ENCODE measurements at regions not wholly inside any gene's neighbourhood (a gene's known extent, or its start where the extent isn't known, plus 50 kb on each side); places are given as distances from the start of the nearest gene placed in this dataset.

DNA sequence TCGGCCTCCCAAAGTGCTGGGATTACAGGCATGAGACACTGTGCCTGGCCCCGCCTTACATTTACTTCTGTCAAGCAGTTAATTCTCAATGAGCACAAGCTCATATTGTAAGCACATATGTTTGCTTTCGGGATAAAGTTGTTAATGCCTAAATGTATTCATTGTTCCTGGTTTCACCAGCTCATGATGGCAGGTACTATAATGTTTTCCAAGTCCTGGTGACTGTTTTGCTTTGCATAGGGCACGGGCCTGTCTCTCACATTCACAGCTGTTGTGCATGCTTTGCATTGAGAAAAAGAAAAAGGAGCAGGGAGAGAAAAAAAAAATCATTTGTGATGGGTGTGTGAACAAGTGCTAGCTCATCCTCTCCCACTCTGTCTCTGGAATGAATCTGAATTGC is 661.2 kb upstream of the TENM3 start:
- no peak for DNase-seq

- DNase-seq: no peak
These were observed 660.6 kb upstream of the TENM3 start for GRCh38 chr4:181582595-181582994.

- no peak for DNase-seq
These were observed 654.4 kb upstream of the TENM3 start for GRCh38 chr4:181588733-181589302.

- no peak for DNase-seq
These were observed 650.9 kb upstream of the TENM3 start for GRCh38 chr4:181592221-181592745.

GRCh38 chr4:181593703-181594102 is 649.5 kb upstream of the TENM3 start:
- DNase-seq: no peak

GRCh38 chr4:181594188-181594587 is 649.0 kb upstream of the TENM3 start:
- DNase-seq: no peak

DNA sequence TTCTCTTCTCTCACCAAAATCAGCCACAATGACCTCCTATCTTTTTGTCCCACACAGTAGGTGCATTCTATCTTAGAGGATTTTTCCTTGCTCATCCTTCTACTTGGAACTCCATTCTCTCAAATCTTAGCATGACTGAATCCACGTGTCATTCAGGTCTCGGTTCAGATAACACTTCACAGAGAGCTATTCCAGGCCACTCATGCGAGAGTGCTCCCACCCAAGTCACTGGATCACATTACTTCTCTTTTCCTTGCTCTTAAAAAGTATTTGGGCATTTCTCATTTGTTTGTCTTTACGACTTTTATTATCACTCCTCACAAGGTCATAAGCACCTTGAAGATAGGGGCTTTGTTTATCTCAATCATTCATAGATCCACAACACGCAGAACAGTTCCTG is 647.5 kb upstream of the TENM3 start:
- no peak for DNase-seq

- no peak for DNase-seq
These were observed 645.4 kb upstream of the TENM3 start for GRCh38 chr4:181597766-181598165.

DNA sequence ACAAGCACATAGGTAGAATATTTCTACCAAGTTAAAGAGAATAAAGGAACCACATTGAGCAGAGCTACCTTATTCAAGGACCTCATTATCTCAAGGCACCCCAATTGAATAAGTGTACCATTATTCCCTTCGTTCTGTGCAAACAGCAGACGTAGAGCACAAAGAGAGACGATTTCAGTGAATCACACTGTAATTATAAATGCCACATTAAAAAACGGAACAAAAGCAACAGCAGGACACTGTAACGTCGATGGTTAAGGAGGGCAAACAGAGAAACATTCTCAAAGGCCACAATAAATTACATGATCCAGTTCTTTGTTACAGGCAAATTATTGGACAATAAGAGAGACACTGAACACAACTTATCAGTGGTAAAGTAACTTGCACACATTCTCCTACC is 644.1 kb upstream of the TENM3 start:
- DNase-seq: no peak

- no peak for DNase-seq
These were observed 642.1 kb upstream of the TENM3 start for GRCh38 chr4:181601103-181601502.

- DNase-seq: no peak
These were observed 638.7 kb upstream of the TENM3 start for GRCh38 chr4:181604546-181604945.

DNA sequence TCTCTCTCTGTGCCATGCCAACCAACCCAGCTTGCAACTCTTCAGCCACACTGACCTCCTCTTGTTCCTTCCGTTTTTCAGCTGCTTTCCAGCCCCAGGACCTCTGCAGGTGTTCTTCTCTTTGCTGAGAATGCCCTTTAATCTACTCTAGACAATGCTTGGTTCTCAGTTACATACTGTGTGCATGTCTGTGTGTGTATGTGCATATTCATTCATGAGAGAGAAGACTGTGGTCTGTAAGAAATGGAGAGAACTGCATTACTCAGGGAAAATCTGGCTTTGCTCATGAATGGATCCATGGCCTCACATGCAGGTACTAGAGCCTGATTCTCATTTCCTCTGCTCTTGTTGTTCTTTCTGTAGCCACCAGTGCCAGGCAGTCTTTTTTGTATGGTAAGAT is 636.9 kb upstream of the TENM3 start:
- no peak for DNase-seq

DNA sequence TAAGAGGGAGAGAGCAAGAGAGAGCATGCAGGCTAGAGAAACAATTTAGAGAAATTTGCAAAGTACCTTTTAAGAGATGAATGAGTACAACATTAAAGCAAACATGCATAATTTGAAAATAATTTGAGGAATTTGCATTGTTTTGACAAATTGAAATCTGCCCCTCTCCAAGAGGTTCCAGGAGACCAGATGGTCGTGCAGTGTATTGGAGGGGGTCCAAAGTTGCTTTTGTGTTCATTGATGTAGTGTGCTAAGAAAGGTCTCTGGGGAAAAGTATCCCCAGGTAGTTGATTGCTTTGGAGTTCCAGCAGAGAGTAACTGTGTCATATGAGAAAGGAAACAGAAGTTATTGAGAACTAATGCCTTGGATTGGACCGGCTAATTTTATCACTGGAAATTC is 635.0 kb upstream of the TENM3 start:
- DNase-seq: no peak

- no peak for DNase-seq
These were observed 632.0 kb upstream of the TENM3 start for GRCh38 chr4:181611033-181611711.

- DNase-seq: no peak
These were observed 631.1 kb upstream of the TENM3 start for GRCh38 chr4:181611946-181612600.

DNA sequence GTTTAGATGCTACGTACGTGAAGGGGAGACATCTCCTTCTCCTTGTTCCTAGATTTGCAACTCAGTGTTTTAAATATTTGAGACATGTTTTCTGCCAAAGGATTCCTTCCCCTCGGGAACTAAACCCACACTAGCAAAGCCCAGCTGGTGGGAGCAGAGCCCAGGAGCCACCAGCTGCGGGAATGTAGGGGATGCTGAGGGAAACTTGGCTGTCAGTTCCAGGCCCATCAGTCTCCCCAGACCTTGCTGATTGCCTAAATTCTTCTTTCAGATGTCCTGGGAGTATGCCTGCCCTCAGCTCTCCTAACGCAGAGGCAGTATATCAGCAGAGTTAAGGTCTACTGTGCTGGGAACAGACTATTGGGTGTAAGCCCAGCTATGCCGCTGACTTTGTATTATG is 630.0 kb upstream of the TENM3 start:
- no peak for DNase-seq

DNA sequence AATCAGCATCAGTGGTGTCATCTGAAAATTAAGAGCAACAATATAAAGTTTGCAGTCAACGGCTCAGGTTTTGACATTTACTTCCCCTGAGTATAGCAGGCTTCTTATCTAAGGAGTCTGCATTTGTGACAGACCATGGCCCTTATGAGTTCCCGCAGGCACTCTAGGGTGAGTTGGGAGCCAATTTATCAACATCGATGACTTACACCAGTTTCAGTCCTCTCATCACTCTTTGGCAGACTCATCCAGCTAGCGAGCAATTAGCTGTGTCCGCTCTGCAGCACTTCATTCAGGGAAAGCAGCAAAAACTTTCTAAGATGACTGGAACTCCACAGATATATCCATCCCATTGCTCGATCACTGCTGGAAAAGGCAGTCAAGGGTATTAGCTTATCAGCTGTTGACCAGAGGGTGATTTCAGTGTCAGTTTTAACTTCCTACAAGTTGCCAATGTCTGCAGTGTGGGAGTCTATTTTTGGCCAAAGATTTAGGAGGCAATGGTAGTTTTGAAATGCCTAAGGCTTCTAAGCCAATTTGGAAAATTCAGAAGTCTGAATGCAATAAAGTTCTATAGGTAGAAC is 625.1 kb upstream of the TENM3 start:
- DNase-seq: no peak

GRCh38 chr4:181618896-181619295 is 624.3 kb upstream of the TENM3 start:
- DNase-seq: no peak

- no peak for DNase-seq
These were observed 623.6 kb upstream of the TENM3 start for GRCh38 chr4:181619651-181620050.

DNA sequence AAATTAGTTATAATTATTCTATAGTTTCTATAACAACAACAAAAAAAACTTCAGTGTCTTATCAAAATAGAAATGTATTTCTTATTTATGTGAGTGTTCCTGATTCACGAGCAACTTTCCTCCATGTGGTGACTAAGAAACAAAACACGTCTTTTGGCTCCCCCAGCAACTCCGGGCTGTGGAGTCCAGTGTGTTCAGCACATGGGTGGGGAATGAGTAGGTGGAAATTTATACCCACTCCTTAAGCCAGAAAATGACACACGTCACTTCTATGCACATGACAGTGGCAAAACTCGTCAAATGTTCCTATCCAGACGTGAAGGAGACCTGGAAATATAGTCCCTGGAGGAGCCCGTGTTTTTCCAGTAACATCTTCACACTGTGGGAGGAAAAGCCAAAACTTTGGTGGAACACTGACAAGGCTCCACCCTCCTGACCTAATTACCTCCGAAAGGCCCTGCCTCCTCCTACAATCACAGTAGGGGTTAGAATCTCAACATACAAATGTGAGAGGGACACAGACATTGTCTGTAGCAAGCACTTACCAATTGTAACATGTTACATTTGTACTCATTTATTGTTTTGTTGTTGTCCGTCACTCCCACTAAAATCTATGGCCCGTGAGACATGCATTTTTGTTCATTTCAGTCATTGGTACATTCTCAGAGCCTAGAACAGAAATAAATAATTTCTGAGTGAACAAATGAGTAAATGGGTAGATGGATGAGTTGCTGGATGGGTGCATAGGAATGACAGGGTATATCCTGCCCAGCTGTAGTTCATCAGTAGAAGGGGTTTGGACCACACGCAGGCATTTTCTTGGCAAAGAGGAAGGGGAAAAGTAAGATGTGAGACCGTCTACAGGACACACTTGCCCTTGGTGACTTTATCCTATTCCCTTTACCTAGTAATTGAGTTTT is 605.8 kb upstream of the TENM3 start:
- DNase-seq: no peak

- no peak for DNase-seq
These were observed 599.7 kb upstream of the TENM3 start for GRCh38 chr4:181643466-181643865.

GRCh38 chr4:181645489-181645888 is 597.7 kb upstream of the TENM3 start:
- no peak for DNase-seq

- no peak for DNase-seq
These were observed 596.3 kb upstream of the TENM3 start for GRCh38 chr4:181646864-181647263.

All from activated gamma-delta T cell treated with Interleukin-2 at 50 U/mL for 16 hours (primary cell).